AML-193 (cell line): ENCODE measurements at regions not wholly inside any gene's neighbourhood (a gene's known extent, or its start where the extent isn't known, plus 50 kb on each side); places are given as distances from the start of the nearest gene placed in this dataset.

Source experiments
- DNase-seq, 2 experiments: peaks; one replicate each; lab custom pipeline; 2025; lab: John Stamatoyannopoulos, UW

DNA sequence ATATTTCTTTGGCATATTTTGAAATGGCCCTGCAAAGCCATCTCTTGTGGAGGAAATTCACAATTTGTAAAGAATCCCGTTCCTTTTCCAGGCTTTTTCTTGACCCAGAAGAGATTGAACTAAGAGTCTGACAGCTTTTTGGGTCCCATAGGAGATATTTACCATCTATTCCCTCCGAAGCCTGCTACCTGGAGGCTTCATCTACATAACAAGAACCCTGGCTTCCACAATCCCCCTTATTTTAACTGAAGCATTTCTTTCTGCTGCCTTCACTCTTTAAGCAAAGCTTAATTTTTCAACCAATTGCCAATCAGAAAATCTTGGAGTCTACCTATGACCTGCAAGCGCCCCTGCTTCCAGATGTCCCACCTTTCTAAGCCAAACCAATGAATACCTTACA, 248.1 kb upstream of the GADL1 start:
- DNase-seq, result no peak

DNA sequence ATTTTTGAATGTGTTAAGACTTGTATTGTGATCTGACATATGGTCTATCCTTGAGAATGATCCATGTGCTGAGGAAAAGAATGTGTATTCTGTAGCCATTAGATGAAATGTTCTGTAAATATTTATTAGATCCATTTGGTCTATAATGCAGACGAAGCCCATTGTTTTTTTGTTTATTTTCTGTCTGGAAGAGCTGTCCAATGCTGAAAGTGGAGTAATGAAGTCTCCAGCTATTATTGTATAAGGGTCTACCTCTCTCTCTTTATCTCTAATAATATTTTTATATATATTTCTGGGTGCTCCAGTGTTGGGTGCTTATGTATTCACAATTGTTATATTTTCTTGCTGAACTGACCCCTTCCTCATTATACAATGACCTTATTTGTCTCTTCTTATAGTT, 250.6 kb upstream of the GADL1 start:
- no peak for DNase-seq

DNA sequence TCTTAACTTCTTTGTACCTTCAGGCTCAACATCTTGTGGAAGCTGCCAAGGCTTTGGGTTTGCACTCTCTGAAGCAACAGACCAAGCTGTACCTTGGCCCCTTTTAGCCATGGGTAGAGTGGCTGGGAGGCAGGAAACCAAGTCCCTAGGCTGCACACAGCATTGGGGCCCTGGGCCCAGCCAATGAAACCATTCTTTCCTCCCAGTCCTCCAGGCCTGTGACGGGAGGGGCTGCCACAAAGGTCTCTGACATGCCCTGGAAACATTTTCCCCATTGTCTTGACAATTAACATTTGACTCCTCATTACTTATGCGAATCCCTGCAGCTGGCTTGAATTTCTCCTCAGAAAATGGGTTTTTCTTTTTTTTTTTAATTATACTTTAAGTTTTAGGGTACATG, 253.1 kb upstream of the GADL1 start:
- DNase-seq, result no peak

GRCh38 chr3:31157047-31157694, 262.7 kb upstream of the GADL1 start:
- DNase-seq, result peak; percentile 30 to 43

GRCh38 chr3:31157893-31158620, 263.6 kb upstream of the GADL1 start:
- no peak for DNase-seq

DNA sequence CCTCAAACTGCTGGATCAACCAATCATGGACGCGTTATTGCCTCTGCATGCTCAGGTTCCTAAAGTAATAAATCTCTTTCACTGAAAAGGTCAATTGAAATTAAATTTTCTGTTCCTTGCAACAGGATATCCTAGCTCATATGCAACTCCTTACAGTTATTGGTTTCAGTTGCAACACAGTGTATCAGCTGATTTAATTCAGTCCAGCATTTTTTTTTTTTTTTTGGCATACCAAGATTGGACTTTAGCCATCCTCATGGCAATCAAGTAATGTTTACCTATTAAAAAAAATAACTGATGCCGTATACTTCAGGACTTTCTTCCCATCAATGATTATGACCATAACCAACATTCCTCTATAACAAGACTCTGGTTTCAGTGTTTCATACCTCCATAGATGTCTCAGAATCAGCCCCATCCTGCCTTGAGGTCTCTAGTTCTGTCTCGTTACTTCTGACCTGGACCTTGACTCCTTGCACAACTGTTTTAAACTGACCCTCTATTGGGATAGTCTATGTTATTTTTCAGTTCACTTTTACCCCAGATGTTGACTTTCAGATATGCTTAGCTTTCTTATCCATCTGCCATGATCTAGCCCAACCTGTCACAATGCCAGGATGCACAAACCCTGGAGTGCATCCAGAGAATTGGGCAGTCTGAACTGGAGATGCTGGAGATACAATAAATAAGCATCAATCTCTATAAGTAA, 265.0 kb upstream of the GADL1 start:
- no peak for DNase-seq

DNA sequence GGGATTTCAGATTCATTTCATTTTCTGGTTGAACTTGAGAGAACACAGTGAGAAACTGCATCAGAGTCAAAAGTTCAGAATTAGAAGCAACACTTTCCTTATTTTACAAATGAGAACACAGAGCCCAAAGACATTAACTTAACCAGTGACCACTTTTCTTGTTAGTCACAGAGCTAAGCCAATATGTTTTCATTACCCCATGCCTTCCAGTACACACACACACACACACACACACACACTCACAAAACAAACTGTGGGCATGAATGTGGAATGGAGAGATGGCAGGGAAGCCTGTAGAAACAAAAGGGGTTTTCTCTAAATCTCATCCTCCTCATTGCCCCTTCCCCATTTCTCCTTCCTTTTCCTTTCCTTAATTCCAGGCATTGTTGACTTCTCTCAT, 267.4 kb upstream of the GADL1 start:
- DNase-seq, result no peak

- DNase-seq, result no peak
Observed at GRCh38 chr3:31164381-31164780, 269.9 kb upstream of the GADL1 start.

GRCh38 chr3:31165399-31165860, 271.0 kb upstream of the GADL1 start:
- no peak for DNase-seq

DNA sequence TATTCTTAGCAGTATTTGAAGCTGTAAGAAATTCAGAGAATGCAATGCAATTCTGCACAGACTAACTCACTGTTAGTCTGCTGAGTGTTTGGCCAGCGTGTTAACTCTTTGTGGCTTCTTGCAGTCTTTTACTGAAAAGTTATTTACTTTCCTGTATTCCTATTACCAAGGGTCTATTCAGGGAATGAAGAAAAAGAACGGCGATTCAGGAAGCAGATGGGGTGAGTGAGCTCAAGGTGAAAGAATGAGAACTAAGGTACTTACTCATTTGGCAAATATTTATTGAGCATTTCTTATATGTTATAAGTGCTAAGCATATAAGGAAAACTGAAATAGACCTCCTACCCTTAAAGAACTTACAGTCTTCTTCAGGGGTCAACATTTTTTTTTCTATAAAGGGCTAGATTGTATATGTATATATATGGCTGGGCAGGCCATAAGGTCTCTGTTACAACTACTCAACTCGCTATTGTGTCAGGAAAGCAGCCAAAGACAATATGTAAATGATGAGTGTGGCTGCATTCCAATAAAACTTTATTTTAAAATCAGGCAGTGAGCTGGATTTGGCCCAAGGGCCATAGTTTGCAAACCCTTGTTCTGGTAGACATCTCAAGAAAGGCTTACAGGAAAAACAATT, 271.9 kb upstream of the GADL1 start:
- no peak for DNase-seq

DNA sequence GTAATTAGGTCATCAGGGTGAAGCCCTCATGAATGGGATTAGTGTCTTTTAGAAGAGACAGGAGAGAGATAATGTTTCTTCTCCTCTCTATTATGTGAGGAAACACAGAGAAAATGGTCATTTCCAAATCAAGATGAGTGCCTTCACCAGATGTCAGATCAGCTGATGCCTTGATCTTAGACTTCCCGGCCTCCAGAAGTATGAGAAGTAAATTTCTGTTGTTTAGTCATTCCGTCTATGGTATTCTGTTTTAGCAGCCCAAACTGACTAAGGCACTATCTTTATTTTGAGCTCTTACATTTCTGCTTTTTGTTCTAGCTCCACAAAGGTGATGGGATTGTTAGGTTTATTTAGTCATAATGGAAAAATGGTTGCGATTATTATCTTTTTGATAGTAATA, 273.2 kb upstream of the GADL1 start:
- DNase-seq, result no peak

GRCh38 chr3:31170932-31171670, 276.6 kb upstream of the GADL1 start:
- DNase-seq, result no peak

DNA sequence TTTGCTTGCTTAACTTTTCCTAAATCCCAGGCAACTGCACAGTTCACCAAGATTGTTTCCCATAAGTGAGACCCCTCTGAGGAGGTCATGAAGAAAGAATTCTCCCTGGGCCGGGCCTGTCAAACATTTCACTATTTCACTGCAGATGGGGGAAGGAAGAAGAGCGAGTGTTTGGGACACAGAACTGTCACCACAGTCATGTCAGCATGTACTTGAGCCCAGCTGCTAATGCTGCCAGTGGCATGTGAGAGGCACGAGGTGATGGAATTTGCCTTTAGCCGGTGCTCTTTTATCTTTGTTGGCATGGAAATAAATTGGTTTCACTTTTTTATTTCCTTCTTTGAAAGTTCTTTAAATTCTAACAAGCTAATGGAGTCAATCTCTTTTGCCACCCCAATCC, 277.9 kb upstream of the GADL1 start:
- no peak for DNase-seq

GRCh38 chr3:31173118-31173718, 278.8 kb upstream of the GADL1 start:
- DNase-seq, result no peak

GRCh38 chr3:31174079-31174478, 279.6 kb upstream of the GADL1 start:
- DNase-seq, result no peak

DNA sequence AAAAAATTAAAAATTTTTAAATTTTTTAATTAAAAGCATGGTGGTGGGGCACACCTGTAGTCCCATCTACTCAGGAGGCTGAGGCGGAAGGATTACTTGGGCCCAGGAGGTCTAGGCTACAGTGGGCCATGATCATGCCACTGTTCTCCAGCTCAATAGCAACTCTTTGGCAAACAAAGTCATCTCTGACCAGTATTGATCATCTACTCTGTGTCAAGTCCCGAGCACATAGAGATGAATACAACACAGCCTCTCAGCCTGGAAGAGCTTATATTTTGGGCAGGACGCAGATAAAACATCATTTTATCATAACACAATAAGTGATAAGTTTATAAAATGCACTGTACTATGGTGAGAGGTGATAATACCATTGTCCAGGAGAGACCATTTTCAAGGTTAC, 281.6 kb upstream of the GADL1 start:
- DNase-seq, result no peak

DNA sequence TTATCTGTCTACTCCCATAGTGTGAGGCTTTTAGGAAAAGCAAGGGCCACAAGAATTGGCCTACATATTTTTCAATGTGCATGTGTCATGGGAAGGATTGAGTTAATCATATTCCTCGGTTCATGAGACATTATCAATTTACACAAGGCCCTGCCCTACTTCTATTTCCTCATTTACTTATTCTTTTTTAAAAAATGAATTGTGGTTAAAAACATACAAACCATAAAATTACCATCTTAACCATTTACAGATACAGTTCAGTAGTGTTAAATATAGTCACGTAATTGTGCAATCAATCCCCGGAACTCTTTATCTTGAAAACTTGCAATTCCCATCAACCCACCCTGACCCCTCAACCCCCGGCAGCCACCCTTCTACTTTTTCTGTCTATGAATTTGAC, 284.0 kb upstream of the GADL1 start:
- DNase-seq, result no peak

GRCh38 chr3:31179768-31180167, 285.3 kb upstream of the GADL1 start:
- no peak for DNase-seq

DNA sequence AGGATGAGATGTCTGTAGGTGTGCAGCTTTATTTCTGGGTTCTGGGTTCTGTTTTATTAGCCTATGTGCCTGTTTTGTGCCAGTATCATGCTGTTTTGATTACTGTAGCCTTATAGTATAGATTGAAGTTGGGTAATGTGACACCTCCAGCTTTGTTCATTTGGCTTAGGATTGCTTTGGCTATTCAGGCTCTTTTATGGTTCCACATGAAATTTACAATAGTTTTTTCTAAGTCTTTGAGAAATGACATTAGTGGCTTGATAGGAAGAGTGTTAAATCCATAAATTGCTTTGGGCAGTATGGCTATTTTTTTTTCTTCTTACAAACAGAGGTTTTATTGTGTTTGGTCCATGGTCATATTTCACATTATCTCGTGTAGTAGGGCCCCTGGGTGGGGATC, 285.8 kb upstream of the GADL1 start:
- DNase-seq, result no peak

DNA sequence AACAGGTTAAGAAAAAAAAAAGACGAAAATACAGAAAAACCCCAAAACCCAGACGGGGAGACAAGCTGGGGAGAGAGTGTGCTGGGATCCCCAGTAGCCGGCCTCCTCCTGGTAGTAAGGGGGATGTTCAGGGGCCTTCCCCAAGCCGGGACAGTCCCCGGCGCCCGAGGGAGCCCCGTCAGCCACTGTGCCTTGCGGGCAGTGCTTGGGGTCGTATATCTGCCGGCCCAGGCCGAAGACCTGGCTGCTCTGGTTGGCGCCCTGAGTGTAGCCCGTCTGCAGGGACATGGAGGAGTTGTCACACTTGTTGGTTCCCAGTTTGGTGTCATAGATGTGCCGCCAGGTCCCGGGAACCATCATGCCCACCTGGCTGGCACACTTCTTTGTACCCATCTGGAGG, 287.2 kb upstream of the GADL1 start:
- DNase-seq, result no peak

- no peak for DNase-seq
Observed at GRCh38 chr3:31182661-31183060, 288.2 kb upstream of the GADL1 start.
